ENCODE measurements at regions not wholly inside any gene's neighbourhood (a gene's known extent, or its start where the extent isn't known, plus 50 kb on each side); places are given as distances from the start of the nearest gene placed in this dataset.
"Not testable (repeated sequence)": the region's sequence is repeated elsewhere in the genome, so short reads cannot be mapped to it uniquely, and the experiment has no call there.

- no peak for DNase-seq
Measured at GRCh38 chr13:48851707-48852106, 124.0 kb upstream of the FNDC3A start.

- peak; percentile 23 for DNase-seq
Measured at GRCh38 chr13:48852911-48853727, 122.6 kb upstream of the FNDC3A start.

GRCh38 chr13:48853728-48854102 is 122.0 kb upstream of the FNDC3A start:
- DNase-seq: peak; percentile 40

- DNase-seq: no peak
Measured at GRCh38 chr13:48857576-48857975, 118.1 kb upstream of the FNDC3A start.

- peak; percentile 49 for DNase-seq
Measured at GRCh38 chr13:48858122-48858902, 117.4 kb upstream of the FNDC3A start.

- peak; percentile 51 for DNase-seq
Measured at GRCh38 chr13:48859272-48860105, 116.2 kb upstream of the FNDC3A start.

GRCh38 chr13:48860364-48860763 is 115.3 kb upstream of the FNDC3A start:
- DNase-seq: no peak

- peak; percentile 87 for DNase-seq
Measured at GRCh38 chr13:48862572-48862971, 113.1 kb upstream of the FNDC3A start.

GRCh38 chr13:48864100-48864499 is 111.6 kb upstream of the FNDC3A start:
- no peak for DNase-seq

- peak; percentile 92 for DNase-seq
Measured at GRCh38 chr13:48866249-48866648, 109.5 kb upstream of the FNDC3A start.

GRCh38 chr13:48873081-48873480 is 102.6 kb upstream of the FNDC3A start:
- no peak for DNase-seq

GRCh38 chr13:48873587-48873986 is 102.1 kb upstream of the FNDC3A start:
- DNase-seq: peak; percentile 42

GRCh38 chr13:48874165-48874564 is 101.5 kb upstream of the FNDC3A start:
- peak; percentile 79 for DNase-seq

GRCh38 chr13:48875047-48875446 is 100.7 kb upstream of the FNDC3A start:
- DNase-seq: no peak

GRCh38 chr13:48876289-48876688 is 99.4 kb upstream of the FNDC3A start:
- no peak for DNase-seq

- no peak for DNase-seq
Measured at GRCh38 chr13:48879432-48879831, 96.3 kb upstream of the FNDC3A start.

- no peak for DNase-seq
Measured at GRCh38 chr13:48879854-48880253, 95.9 kb upstream of the FNDC3A start.

- DNase-seq: not testable (repeated sequence)
Measured at GRCh38 chr13:48883786-48884185, 91.9 kb upstream of the FNDC3A start.

- DNase-seq: no peak
Measured at GRCh38 chr13:48885027-48885395, 90.7 kb upstream of the FNDC3A start.

GRCh38 chr13:48888613-48889012 is 87.1 kb upstream of the FNDC3A start:
- no peak for DNase-seq

- DNase-seq: no peak
Measured at GRCh38 chr13:48890391-48890790, 85.3 kb upstream of the FNDC3A start.

GRCh38 chr13:48891586-48891985 is 84.1 kb upstream of the FNDC3A start:
- no peak for DNase-seq

GRCh38 chr13:48892053-48892687 is 83.5 kb upstream of the FNDC3A start:
- DNase-seq: no peak
